ENCODE measurements at regions not wholly inside any gene's neighbourhood (a gene's known extent, or its start where the extent isn't known, plus 50 kb on each side); places are given as distances from the start of the nearest gene placed in this dataset.

GRCh38 chr2:180145163-180145562 is 138.1 kb upstream of the CWC22 start:
- TF ChIP-seq CTCF (IDR thresholded peaks at IDR 0.05; ENCODE audit: insufficient read depth, low read length) = no peak
- H3K4me3 ChIP-seq (ENCODE audit: low read depth, low read length) = no peak overlapping the region
- DNase-seq (ENCODE audit: low read depth) = no peak

- no peak for DNase-seq (ENCODE audit: low read depth)
- TF ChIP-seq CTCF (IDR thresholded peaks at IDR 0.05; ENCODE audit: insufficient read depth, low read length) = no peak
- H3K4me3 ChIP-seq (ENCODE audit: low read depth, low read length) = no peak overlapping the region
These were observed 137.3 kb upstream of the CWC22 start for GRCh38 chr2:180144338-180144813.

- no peak for TF ChIP-seq CTCF (IDR thresholded peaks at IDR 0.05; ENCODE audit: insufficient read depth, low read length)
- DNase-seq (ENCODE audit: low read depth) = no peak
- no peak overlapping the region for H3K4me3 ChIP-seq (ENCODE audit: low read depth, low read length)
These were observed 136.7 kb upstream of the CWC22 start for GRCh38 chr2:180143633-180144337.

GRCh38 chr2:180141600-180141999 is 134.5 kb upstream of the CWC22 start:
- no peak overlapping the region for H3K4me3 ChIP-seq (ENCODE audit: low read depth, low read length)
- DNase-seq (ENCODE audit: low read depth) = no peak
- no peak for TF ChIP-seq CTCF (IDR thresholded peaks at IDR 0.05; ENCODE audit: insufficient read depth, low read length)

GRCh38 chr2:180133736-180134135 is 126.6 kb upstream of the CWC22 start:
- no peak for DNase-seq (ENCODE audit: low read depth)
- no peak overlapping the region for H3K4me3 ChIP-seq (ENCODE audit: low read depth, low read length)
- no peak for TF ChIP-seq CTCF (IDR thresholded peaks at IDR 0.05; ENCODE audit: insufficient read depth, low read length)

GRCh38 chr2:180130403-180130802 is 123.3 kb upstream of the CWC22 start:
- peak; percentile 33 for DNase-seq (ENCODE audit: low read depth)
- TF ChIP-seq CTCF (IDR thresholded peaks at IDR 0.05; ENCODE audit: insufficient read depth, low read length) = no peak
- H3K4me3 ChIP-seq (ENCODE audit: low read depth, low read length) = no peak overlapping the region

GRCh38 chr2:180128861-180129260 is 121.8 kb upstream of the CWC22 start:
- no peak for TF ChIP-seq CTCF (IDR thresholded peaks at IDR 0.05; ENCODE audit: insufficient read depth, low read length)
- H3K4me3 ChIP-seq (ENCODE audit: low read depth, low read length) = no peak overlapping the region
- DNase-seq (ENCODE audit: low read depth) = no peak

Data from fibroblast of the aortic adventitia (primary cell).